22Rv1 (cell line): ENCODE measurements at regions not wholly inside any gene's neighbourhood (a gene's known extent, or its start where the extent isn't known, plus 50 kb on each side); places are given as distances from the start of the nearest gene placed in this dataset.
"Not testable (repeated sequence)": the region's sequence is repeated elsewhere in the genome, so short reads cannot be mapped to it uniquely, and the experiment has no call there.

ENCODE experiments used
- H3K27ac ChIP-seq: fragments of 450-650 bp; 2 replicates; pipeline ENCODE4 v1.5.1; 2017
- ZFX ChIP-seq: fragments of 450-650 bp; IDR thresholded peaks from 2 replicates; pipeline ENCODE4 v1.6.1; 2017; ENCODE audit warnings: antibody characterized with exemption, borderline replicate concordance
- TF ChIP-seq, protein P1 (sequence below): fragments of 450-650 bp; IDR thresholded peaks from 2 replicates; pipeline ENCODE4 v1.5.1; 2017; ENCODE audit warnings: mild to moderate bottlenecking

DNA sequence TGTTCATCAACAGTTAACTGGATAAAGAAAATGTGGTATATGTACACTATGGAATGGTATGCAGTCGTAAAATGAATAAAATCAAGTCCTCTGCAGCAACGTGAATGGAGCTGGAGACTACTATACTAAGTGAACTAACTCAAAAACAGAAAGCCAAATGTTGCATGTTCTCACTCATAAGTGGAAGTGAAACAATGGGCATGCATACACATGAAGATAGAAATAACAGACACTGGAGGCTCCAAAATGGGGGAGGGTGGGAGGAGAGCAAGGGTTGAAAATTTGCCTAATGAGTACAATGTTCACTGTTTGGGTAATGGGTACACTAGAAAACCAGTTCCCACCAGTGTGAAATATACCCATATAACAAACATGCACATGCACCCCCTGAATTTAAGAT is 179.5 kb downstream of the ZWINT start:
- TF ChIP-seq ZFX, result no peak
- TF ChIP-seq, protein P1, sequence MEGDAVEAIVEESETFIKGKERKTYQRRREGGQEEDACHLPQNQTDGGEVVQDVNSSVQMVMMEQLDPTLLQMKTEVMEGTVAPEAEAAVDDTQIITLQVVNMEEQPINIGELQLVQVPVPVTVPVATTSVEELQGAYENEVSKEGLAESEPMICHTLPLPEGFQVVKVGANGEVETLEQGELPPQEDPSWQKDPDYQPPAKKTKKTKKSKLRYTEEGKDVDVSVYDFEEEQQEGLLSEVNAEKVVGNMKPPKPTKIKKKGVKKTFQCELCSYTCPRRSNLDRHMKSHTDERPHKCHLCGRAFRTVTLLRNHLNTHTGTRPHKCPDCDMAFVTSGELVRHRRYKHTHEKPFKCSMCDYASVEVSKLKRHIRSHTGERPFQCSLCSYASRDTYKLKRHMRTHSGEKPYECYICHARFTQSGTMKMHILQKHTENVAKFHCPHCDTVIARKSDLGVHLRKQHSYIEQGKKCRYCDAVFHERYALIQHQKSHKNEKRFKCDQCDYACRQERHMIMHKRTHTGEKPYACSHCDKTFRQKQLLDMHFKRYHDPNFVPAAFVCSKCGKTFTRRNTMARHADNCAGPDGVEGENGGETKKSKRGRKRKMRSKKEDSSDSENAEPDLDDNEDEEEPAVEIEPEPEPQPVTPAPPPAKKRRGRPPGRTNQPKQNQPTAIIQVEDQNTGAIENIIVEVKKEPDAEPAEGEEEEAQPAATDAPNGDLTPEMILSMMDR, result no peak
- no peak overlapping the region for H3K27ac ChIP-seq

DNA sequence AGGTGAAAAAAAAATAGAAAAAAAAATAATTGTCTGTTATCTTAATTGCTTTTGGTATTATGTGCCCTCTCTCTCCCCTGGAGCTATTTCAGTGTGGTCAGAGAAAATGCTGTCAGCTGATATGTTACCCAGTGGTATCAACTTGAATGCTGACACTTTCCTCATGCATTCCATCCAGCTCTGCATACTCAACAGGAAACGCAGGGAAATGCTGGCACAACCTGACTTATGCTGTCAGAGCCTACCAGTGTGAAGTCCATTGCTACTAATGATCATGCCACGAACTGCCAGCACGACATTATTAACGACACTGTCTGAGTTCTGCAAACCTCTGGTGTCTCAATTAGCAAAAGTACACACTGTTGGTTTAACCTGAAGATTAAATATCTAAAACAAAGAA is 182.8 kb downstream of the ZWINT start:
- no peak for TF ChIP-seq ZFX

DNA sequence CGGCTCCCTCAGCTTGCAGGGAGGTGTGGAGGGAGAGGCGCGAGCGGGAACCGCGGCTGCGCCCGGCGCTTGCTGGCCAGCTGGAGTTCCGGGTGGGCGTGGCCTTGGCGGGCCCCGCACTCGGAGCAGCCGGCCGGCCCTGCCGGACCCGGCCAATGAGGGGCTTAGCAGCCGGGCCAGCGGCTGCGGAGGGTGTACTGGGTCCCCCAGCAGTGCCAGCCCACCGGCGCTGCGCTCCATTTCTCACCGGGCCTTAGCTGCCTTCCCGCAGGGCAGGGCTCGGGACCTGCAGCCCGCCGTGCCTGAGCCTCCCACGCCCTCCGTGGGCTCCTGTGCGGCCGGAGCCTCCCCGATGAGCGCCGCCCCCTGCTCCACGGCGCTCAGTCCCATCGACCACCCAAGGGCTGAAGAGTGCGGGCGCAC is 206.0 kb downstream of the ZWINT start:
- H3K27ac ChIP-seq, result not testable (repeated sequence)

More for the DNA sequence above, 182.8 kb downstream of the ZWINT start:
- no peak overlapping the region for H3K27ac ChIP-seq

DNA sequence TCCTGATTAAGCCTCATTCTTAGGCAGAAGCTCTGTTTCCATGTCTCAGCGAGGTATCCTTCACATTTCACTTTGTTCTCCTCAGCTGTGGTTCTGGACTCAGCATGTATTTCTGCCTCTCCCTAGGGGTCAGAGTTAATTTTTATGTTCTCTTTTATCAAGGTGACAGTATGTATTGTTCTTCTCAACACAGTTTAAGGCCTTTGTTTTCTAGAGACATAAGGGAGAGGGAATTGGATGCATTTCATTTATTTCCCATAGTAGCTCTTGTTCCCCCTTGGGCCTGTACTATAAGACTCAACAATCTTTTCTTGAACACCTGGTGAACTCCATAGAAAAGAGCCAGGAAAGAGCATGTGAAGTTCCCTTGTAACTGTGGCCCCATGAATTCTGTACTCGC is 214.3 kb downstream of the ZWINT start:
- no peak for TF ChIP-seq ZFX
- TF ChIP-seq, protein P1, result no peak
- H3K27ac ChIP-seq, result no peak overlapping the region

DNA sequence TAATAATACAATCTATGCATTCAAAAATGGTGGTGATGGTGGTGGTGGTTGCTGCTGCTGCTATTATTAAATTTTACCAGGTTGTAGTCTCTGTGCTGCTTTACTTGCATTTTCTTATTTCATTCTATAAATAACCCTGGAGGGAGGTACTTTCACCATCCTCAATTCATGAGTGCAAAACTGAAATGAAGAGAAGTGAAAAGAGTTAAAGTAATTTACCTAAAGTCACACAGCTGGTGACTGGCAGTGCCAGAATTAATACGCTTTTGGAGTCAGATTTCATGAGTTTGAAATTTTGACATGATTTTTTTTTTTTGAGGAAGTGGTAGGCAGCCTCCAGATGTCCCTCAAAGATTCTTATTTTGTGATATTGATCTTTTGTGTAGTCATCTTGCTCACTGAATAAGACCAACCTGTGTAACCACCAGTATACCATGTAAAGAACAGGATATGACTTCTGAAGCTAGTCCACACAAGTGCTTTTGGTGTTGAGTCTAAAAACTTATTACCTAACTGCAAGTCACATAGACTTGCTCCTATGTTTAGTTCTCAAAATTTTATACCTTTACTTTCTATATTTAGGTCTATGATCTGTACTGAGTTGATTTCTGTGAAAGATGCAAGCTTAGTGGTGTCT is 218.8 kb downstream of the ZWINT start:
- no peak for TF ChIP-seq ZFX
- TF ChIP-seq, protein P1, result no peak
- no peak overlapping the region for H3K27ac ChIP-seq

DNA sequence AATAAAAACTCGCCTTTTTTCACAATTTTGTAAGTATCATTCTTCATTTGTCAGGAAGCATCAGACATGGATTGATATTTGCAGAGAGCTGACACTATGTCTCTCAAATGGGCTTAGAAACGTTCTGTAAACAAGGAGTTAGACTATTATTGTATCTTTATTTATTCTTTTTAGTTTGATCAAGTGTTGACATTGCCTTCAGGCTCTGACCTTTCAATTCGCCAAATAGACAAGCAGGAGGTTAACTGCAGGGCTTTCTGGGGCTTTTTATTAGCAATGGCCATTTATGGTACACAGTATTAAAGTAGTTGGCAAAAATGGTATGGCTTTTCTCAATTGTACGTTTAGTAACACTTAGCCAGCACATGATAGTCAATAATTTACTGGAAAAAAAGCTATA is 221.7 kb downstream of the ZWINT start:
- peak overlapping the region; percentile 38 for H3K27ac ChIP-seq
- no peak for TF ChIP-seq ZFX
- TF ChIP-seq, protein P1, result no peak

DNA sequence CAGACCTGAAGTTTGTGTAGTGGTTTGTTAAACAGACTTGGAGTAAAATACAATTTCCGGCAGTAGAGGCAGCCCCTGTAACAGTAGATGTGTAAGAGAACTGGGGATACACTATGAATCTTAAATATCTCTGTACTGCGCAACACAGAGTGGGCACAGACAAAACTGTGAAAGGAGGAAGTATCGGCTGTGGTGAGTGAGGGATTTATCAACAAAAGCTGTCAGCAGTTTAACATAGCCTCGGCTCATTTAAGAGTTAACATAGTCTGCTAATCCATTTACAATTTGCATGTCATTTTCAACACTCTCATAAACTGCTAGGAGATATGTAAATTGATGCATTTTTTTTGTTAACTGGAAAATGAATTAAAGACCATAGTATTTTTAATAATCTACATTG is 225.2 kb downstream of the ZWINT start:
- no peak for TF ChIP-seq ZFX
- TF ChIP-seq, protein P1, result no peak
- no peak overlapping the region for H3K27ac ChIP-seq

DNA sequence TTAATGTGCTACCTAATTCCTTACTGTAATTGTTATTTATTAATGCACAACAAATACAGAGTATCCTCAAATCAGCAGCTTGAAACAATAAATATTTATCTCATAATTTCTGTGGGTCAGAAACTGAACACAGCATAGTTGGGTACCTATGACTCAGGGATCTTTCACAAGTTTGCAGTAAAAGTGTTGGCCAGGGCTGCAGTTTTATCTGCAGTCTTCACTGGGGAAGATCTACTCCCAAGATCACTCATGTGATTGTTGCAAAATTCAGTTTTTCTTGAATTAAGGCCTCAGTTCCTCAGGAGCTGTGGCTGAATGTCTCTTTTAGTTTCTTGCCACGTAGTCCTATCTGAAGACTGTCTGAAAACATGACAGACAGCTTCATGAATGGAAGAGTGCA is 237.8 kb downstream of the ZWINT start:
- TF ChIP-seq, protein P1, result no peak
- no peak for TF ChIP-seq ZFX
- no peak overlapping the region for H3K27ac ChIP-seq
